Mucosa of descending colon (tissue), 3 donors: ENCODE measurements at regions not wholly inside any gene's neighbourhood (a gene's known extent, or its start where the extent isn't known, plus 50 kb on each side); places are given as distances from the start of the nearest gene placed in this dataset.

Source experiments
- ATAC-seq: fragments of 200-7000 bp; cut with Tn5 transposase; one replicate; pipeline ENCODE4 v1.9.1; 2020; ENCODE audit warnings: mild to moderate bottlenecking, moderate library complexity
- DNase-seq, 3 donors: peaks; one replicate each; pipeline ENCODE4 v3.0.0-alpha.2; 2020
- H3K36me3 ChIP-seq: fragments of 200-600 bp; one replicate; pipeline ENCODE4 v1.8.0; 2021; ENCODE audit warnings: low read depth, mild to moderate bottlenecking
- H3K4me1 ChIP-seq: fragments of 200-600 bp; one replicate; pipeline ENCODE4 v1.8.0; 2021; ENCODE audit warnings: low read depth, mild to moderate bottlenecking
- H3K4me3 ChIP-seq: fragments of 200-600 bp; one replicate; pipeline ENCODE4 v1.8.0; 2021; ENCODE audit warnings: mild to moderate bottlenecking
- H3K9me3 ChIP-seq: fragments of 200-600 bp; one replicate; pipeline ENCODE4 v1.8.0; 2021; ENCODE audit warnings: mild to moderate bottlenecking
- CTCF ChIP-seq: fragments of 200-600 bp; IDR thresholded peaks from one replicate; pipeline ENCODE4 v1.8.0; 2022; ENCODE audit warnings: antibody characterized with exemption, mild to moderate bottlenecking
- intact Hi-C, 2 donors: fragments of 100-400 bp; cut with DNase I in 1 of 2; cut with micrococcal nuclease in 1 of 2; formaldehyde crosslinking; loops; one replicate each; pipeline versions ENCODE4 v1.11.0 to v1.11.1; 2022; cut with DNase I, micrococcal nuclease
- donor health status: DM: no; HTN: no; CAD: no; lungs with moderate emphysema.
- donor health status: DM: no; HTN: no; CAD: no.
- donor health status: DM: no; HTN: yes; CAD: no.

- ATAC-seq: no peak
- intact Hi-C loops: no loop called here
- H3K36me3 ChIP-seq: no peaks in the 10 kb centered on the region
These were observed 59.7 kb upstream of the MAGI1 start for GRCh38 chr3:66098436-66098835.

GRCh38 chr3:66097647-66098046, 58.9 kb upstream of the MAGI1 start:
- ATAC-seq (no peak), DNase-seq (no peak)
- H3K4me3 ChIP-seq: no peak overlapping the region

More at GRCh38 chr3:66098436-66098835, 59.7 kb upstream of the MAGI1 start:
- TF ChIP-seq CTCF: no peak
- Histone ChIP-seq H3K9me3 (peaks cover 6% of the 10 kb centered on the region), H3K4me3 (no peak overlapping the region), H3K4me1 (no peaks in the 10 kb centered on the region)
- DNase-seq: no peak

GRCh38 chr3:66095295-66096001, 56.7 kb upstream of the MAGI1 start:
- no peak for DNase-seq
- H3K36me3 ChIP-seq: no peaks in the 10 kb centered on the region
- no peak for TF ChIP-seq CTCF
- H3K4me3 ChIP-seq: no peak overlapping the region
- no peak for ATAC-seq
- peaks cover 6% of the 10 kb centered on the region for H3K9me3 ChIP-seq
- no peaks in the 10 kb centered on the region for H3K4me1 ChIP-seq
- intact Hi-C loops: no loop called here

More at GRCh38 chr3:66097647-66098046, 58.9 kb upstream of the MAGI1 start:
- TF ChIP-seq CTCF: no peak
- H3K36me3 ChIP-seq: no peaks in the 10 kb centered on the region
- no peaks in the 10 kb centered on the region for H3K4me1 ChIP-seq
- H3K9me3 ChIP-seq: peaks cover 6% of the 10 kb centered on the region
- intact Hi-C loops: no loop called here

- no peak for TF ChIP-seq CTCF
- no peaks in the 10 kb centered on the region for H3K4me1 ChIP-seq
- ATAC-seq: no peak
- intact Hi-C loops: no loop called here
- no peak overlapping the region for H3K4me3 ChIP-seq
- H3K9me3 ChIP-seq: peaks cover 6% of the 10 kb centered on the region
- no peaks in the 10 kb centered on the region for H3K36me3 ChIP-seq
- DNase-seq: no peak
These were observed 55.3 kb upstream of the MAGI1 start for GRCh38 chr3:66093981-66094380.

- intact Hi-C loops: no loop called here
- Histone ChIP-seq H3K4me1 (no peaks in the 10 kb centered on the region), H3K36me3 (no peaks in the 10 kb centered on the region), H3K4me3 (no peak overlapping the region), H3K9me3 (peaks cover 6% of the 10 kb centered on the region)
- DNase-seq: no peak
- no peak for TF ChIP-seq CTCF
- ATAC-seq: no peak
These were observed 53.7 kb upstream of the MAGI1 start for GRCh38 chr3:66092175-66092995.
